CD4-positive, alpha-beta T cell treated with Interferon gamma for 1 hour (primary cell): ENCODE measurements at regions not wholly inside any gene's neighbourhood (a gene's known extent, or its start where the extent isn't known, plus 50 kb on each side); places are given as distances from the start of the nearest gene placed in this dataset.

Source experiments
- DNase-seq: peaks from one replicate; pipeline ENCODE4 v3.0.0-alpha.2; 2020

GRCh38 chr6:101312652-101313051, 80.9 kb upstream of the GRIK2 start:
- no peak for DNase-seq

- DNase-seq: no peak
These were observed 70.6 kb upstream of the GRIK2 start for GRCh38 chr6:101322921-101323320.

- DNase-seq: no peak
These were observed 67.1 kb upstream of the GRIK2 start for GRCh38 chr6:101326411-101326810.

- no peak for DNase-seq
These were observed 51.6 kb upstream of the GRIK2 start for GRCh38 chr6:101341926-101342325.
